Neural cell (in vitro differentiated cells): ENCODE measurements at regions not wholly inside any gene's neighbourhood (a gene's known extent, or its start where the extent isn't known, plus 50 kb on each side); places are given as distances from the start of the nearest gene placed in this dataset.

ENCODE experiments used
- H2AFZ ChIP-seq: fragments of 200-600, 300-800 bp; sonication (generic), shearing (Covaris generic); 2 replicates; pipeline ENCODE4 v1.6.0; 2014; ENCODE audit warnings: low read depth, mild to moderate bottlenecking, antibody characterized with exemption, low read length, moderate library complexity
- H3F3A ChIP-seq: fragments of 200-600 bp; shearing (Covaris generic); 2 replicates; pipeline ENCODE4 v1.6.1; 2016; ENCODE audit warnings: mild to moderate bottlenecking, moderate library complexity, mixed read lengths, antibody characterized with exemption, low read length; ENCODE audit not compliant: insufficient read depth, poor library complexity, severe bottlenecking
- H3K27ac ChIP-seq: fragments of 200-600, 300-800 bp; sonication (generic), shearing (Covaris generic); 2 replicates; pipeline ENCODE4 v1.5.1; 2014; ENCODE audit warnings: mild to moderate bottlenecking, low read length, moderate library complexity
- H3K27me3 ChIP-seq: fragments of 300-800, 200-600 bp; sonication (generic), shearing (Covaris generic); 2 replicates; pipeline ENCODE4 v1.6.0; 2014; ENCODE audit warnings: mild to moderate bottlenecking, low read depth, low read length, moderate library complexity; ENCODE audit not compliant: insufficient read depth
- H3K36me3 ChIP-seq: fragments of 300-800, 200-600 bp; sonication (generic), shearing (Covaris generic); 2 replicates; pipeline ENCODE4 v1.5.1; 2014; ENCODE audit warnings: mild to moderate bottlenecking, antibody characterized with exemption, low read length, moderate library complexity; ENCODE audit not compliant: insufficient read depth
- H3K4me2 ChIP-seq: fragments of 300-800, 200-600 bp; sonication (generic), shearing (Covaris generic); 2 replicates; pipeline ENCODE4 v1.6.0; 2014; ENCODE audit warnings: mild to moderate bottlenecking, low read length
- H3K4me3 ChIP-seq: fragments of 300-800, 200-600 bp; sonication (generic), shearing (Covaris generic); 2 replicates; pipeline ENCODE4 v1.5.1; 2014; ENCODE audit warnings: mild to moderate bottlenecking, low read length, moderate library complexity
- H3K79me2 ChIP-seq: fragments of 200-600 bp; shearing (Covaris generic); replicated peaks from 2 replicates; pipeline ENCODE4 v1.6.0; 2014; ENCODE audit warnings: mild to moderate bottlenecking, low read length, moderate library complexity; ENCODE audit not compliant: insufficient read depth
- H3K9ac ChIP-seq: fragments of 300-800, 200-600 bp; sonication (generic), shearing (Covaris generic); 2 replicates; pipeline ENCODE4 v1.6.1; 2016; ENCODE audit warnings: mild to moderate bottlenecking, low read length, mixed read lengths
- H3K9me2 ChIP-seq: fragments of 200-600 bp; shearing (Covaris generic); 2 replicates; pipeline ENCODE4 v1.6.1; 2016; ENCODE audit warnings: mild to moderate bottlenecking, low read length, mixed read lengths; ENCODE audit not compliant: insufficient read depth
- H3K9me3 ChIP-seq: fragments of 200-600, 300-800 bp; sonication (generic), shearing (Covaris generic); 2 replicates; pipeline ENCODE4 v1.6.1; 2016; ENCODE audit warnings: mild to moderate bottlenecking, mixed run types, low read length, moderate library complexity, mixed read lengths
- H4K20me1 ChIP-seq: fragments of 200-600 bp; shearing (Covaris generic); 2 replicates; pipeline ENCODE4 v1.6.1; 2016; ENCODE audit warnings: mild to moderate bottlenecking, mixed run types; ENCODE audit not compliant: insufficient read depth
- EP300 ChIP-seq: fragments of 450-650 bp; conservative IDR thresholded peaks from 2 replicates; pipeline ENCODE4 v1.6.1; 2014; ENCODE audit warnings: antibody characterized with exemption, mild to moderate bottlenecking, moderate library complexity; ENCODE audit not compliant: poor library complexity, severe bottlenecking
- EZH2 ChIP-seq: fragments of 200-600, 300-800 bp; shearing (Covaris generic), sonication (generic); IDR thresholded peaks from 2 replicates; pipeline ENCODE4 v1.6.1; 2014; ENCODE audit warnings: antibody characterized with exemption, low read length, borderline replicate concordance, mild to moderate bottlenecking; ENCODE audit not compliant: insufficient read depth, poor library complexity, severe bottlenecking
- MXI1 ChIP-seq: fragments of 450-650 bp; conservative IDR thresholded peaks from 2 replicates; pipeline ENCODE4 v1.6.1; 2014; ENCODE audit warnings: antibody characterized with exemption, mild to moderate bottlenecking; ENCODE audit not compliant: poor library complexity, severe bottlenecking
- POLR2AphosphoS5 ChIP-seq: IDR thresholded peaks from 2 replicates; pipeline ENCODE4 v1.6.1; 2012
- RAD21 ChIP-seq: fragments of 450-650 bp; conservative IDR thresholded peaks from 2 replicates; pipeline ENCODE4 v1.6.1; 2014; ENCODE audit warnings: antibody characterized with exemption, mild to moderate bottlenecking, moderate library complexity
- SMC3 ChIP-seq: fragments of 450-650 bp; conservative IDR thresholded peaks from 2 replicates; pipeline ENCODE4 v1.6.1; 2014; ENCODE audit warnings: antibody characterized with exemption, mild to moderate bottlenecking, moderate library complexity; ENCODE audit not compliant: poor library complexity
- TAF1 ChIP-seq: IDR thresholded peaks from 2 replicates; pipeline ENCODE4 v1.6.1; 2012; ENCODE audit warnings: low read depth
- TF ChIP-seq, protein P1 (sequence below): fragments of 450-650 bp; IDR thresholded peaks from 2 replicates; pipeline ENCODE4 v1.5.1; 2014; ENCODE audit warnings: antibody characterized with exemption, mild to moderate bottlenecking, moderate library complexity; ENCODE audit not compliant: poor library complexity, severe bottlenecking
- TF ChIP-seq, protein P2 (sequence below): IDR thresholded peaks from 2 replicates; pipeline ENCODE4 v1.6.1; 2012; ENCODE audit warnings: borderline replicate concordance

DNA sequence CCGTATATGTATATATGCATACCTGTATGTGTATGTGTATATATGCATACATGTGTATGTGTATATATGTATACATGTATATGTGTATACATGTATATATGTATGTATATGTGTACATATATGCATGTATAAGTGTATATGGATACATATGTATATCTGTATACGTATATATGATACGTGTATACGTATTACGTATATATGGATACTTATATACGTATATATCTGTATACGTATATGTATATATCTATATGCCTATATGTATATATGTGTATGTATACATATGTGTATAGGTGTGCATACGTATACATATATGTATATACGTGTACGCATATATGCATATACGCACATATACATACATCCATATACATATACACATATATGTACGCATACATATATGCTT lies 681.6 kb upstream of the ANO3 start:
- Histone ChIP-seq H3K9ac (no peak overlapping the region), H3F3A (no peaks in the 10 kb centered on the region), H3K27me3 (no peaks in the 10 kb centered on the region), H3K4me3 (no peak overlapping the region), H3K27ac (no peak overlapping the region), H3K9me2 (no peaks in the 10 kb centered on the region), H3K79me2 (no peaks in the 10 kb centered on the region), H3K36me3 (no peaks in the 10 kb centered on the region), H4K20me1 (no peaks in the 10 kb centered on the region), H3K9me3 (no peaks in the 10 kb centered on the region), H2AFZ (no peak overlapping the region), H3K4me2 (no peak overlapping the region)
- TF ChIP-seq POLR2AphosphoS5, result no peak
- TF ChIP-seq TAF1, result no peak
- TF ChIP-seq, protein P1, sequence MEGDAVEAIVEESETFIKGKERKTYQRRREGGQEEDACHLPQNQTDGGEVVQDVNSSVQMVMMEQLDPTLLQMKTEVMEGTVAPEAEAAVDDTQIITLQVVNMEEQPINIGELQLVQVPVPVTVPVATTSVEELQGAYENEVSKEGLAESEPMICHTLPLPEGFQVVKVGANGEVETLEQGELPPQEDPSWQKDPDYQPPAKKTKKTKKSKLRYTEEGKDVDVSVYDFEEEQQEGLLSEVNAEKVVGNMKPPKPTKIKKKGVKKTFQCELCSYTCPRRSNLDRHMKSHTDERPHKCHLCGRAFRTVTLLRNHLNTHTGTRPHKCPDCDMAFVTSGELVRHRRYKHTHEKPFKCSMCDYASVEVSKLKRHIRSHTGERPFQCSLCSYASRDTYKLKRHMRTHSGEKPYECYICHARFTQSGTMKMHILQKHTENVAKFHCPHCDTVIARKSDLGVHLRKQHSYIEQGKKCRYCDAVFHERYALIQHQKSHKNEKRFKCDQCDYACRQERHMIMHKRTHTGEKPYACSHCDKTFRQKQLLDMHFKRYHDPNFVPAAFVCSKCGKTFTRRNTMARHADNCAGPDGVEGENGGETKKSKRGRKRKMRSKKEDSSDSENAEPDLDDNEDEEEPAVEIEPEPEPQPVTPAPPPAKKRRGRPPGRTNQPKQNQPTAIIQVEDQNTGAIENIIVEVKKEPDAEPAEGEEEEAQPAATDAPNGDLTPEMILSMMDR, result no peak
- TF ChIP-seq SMC3, result no peak
- no peak for TF ChIP-seq EP300
- no peak for TF ChIP-seq MXI1
- TF ChIP-seq, protein P2, sequence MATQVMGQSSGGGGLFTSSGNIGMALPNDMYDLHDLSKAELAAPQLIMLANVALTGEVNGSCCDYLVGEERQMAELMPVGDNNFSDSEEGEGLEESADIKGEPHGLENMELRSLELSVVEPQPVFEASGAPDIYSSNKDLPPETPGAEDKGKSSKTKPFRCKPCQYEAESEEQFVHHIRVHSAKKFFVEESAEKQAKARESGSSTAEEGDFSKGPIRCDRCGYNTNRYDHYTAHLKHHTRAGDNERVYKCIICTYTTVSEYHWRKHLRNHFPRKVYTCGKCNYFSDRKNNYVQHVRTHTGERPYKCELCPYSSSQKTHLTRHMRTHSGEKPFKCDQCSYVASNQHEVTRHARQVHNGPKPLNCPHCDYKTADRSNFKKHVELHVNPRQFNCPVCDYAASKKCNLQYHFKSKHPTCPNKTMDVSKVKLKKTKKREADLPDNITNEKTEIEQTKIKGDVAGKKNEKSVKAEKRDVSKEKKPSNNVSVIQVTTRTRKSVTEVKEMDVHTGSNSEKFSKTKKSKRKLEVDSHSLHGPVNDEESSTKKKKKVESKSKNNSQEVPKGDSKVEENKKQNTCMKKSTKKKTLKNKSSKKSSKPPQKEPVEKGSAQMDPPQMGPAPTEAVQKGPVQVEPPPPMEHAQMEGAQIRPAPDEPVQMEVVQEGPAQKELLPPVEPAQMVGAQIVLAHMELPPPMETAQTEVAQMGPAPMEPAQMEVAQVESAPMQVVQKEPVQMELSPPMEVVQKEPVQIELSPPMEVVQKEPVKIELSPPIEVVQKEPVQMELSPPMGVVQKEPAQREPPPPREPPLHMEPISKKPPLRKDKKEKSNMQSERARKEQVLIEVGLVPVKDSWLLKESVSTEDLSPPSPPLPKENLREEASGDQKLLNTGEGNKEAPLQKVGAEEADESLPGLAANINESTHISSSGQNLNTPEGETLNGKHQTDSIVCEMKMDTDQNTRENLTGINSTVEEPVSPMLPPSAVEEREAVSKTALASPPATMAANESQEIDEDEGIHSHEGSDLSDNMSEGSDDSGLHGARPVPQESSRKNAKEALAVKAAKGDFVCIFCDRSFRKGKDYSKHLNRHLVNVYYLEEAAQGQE, result no peak
- no peak for TF ChIP-seq RAD21
- no peak for TF ChIP-seq EZH2

GRCh38 chr11:25655636-25656035 lies 676.3 kb upstream of the ANO3 start:
- H3F3A ChIP-seq, result no peaks in the 10 kb centered on the region
- no peaks in the 10 kb centered on the region for H3K36me3 ChIP-seq
- no peaks in the 10 kb centered on the region for H3K9me3 ChIP-seq
- H2AFZ ChIP-seq, result no peak overlapping the region
- TF ChIP-seq POLR2AphosphoS5 (no peak), MXI1 (no peak), TAF1 (no peak), EP300 (no peak), EZH2 (no peak), SMC3 (no peak), RAD21 (no peak)
- TF ChIP-seq, protein P1, result no peak
- H3K9me2 ChIP-seq, result no peaks in the 10 kb centered on the region
- no peaks in the 10 kb centered on the region for H4K20me1 ChIP-seq
- H3K4me3 ChIP-seq, result no peak overlapping the region
- H3K9ac ChIP-seq, result no peak overlapping the region
- H3K4me2 ChIP-seq, result no peak overlapping the region
- H3K27me3 ChIP-seq, result no peaks in the 10 kb centered on the region
- no peak overlapping the region for H3K27ac ChIP-seq
- no peaks in the 10 kb centered on the region for H3K79me2 ChIP-seq
